ENCODE measurements at regions not wholly inside any gene's neighbourhood (a gene's known extent, or its start where the extent isn't known, plus 50 kb on each side); places are given as distances from the start of the nearest gene placed in this dataset.

DNA sequence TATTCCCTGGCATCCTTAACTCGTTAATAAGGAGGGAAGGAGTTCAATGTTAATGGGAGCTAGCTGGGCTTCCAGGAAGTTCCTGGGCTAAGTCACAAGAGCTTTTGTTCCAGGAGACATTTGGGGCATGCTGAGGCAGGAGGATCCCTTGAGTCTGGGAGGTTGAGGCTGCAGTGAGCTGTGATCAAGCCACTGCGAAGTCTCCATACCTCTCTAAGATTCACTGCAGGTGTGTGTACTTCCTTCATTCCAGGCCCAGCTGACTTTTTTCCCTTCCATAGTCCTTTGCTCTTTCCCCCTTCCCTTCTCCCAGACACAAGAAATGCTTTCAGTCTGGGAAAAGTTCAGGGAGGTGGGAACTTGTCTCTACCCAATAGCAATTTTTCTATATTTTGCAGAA is 489.8 kb downstream of the NPIPA7 start:
- no peak for DNase-seq (ENCODE audit: low read depth in 1 of 2, low spot score in 1 of 2)

DNA sequence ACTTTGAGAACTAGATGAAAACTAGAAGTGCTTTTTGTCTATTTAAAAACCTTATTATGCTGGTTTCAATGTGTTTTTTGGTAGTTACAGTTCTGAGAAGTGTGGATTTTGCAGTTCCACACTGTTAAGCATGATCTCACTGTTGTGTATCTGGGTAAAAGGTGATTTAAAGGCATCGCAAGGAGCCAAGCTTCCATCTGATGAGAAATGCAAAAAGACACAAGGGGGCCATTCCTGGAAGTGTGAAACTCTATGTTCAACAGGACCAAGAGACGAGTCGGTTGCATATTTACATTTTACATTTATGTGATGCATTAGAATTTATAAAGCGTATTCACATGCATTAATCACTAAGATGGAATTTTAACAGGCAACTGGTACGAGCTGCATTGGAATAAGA is 490.8 kb downstream of the NPIPA7 start:
- no peak for DNase-seq (ENCODE audit: low read depth in 1 of 2, low spot score in 1 of 2)

DNA sequence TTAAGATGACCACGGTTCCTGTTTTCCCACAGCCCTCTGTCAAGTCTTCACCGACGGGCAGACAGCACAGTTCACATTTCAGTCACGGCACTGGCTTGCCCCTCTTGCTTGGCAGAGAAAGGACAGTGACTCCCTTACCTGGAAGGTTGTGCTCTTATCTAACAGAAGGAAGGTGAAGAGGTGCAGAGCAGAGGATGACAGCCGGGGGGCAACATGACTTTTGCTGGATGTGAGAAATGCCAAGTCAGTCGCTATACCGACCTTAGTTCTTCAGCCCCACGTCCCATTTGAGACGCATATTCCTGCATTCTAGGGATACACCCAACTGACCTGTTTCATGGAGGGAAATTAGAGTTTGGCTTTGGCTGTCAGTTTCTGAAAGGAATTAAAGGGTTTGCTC is 492.3 kb downstream of the NPIPA7 start:
- DNase-seq (ENCODE audit: low read depth in 1 of 2, low spot score in 1 of 2), result no peak

DNA sequence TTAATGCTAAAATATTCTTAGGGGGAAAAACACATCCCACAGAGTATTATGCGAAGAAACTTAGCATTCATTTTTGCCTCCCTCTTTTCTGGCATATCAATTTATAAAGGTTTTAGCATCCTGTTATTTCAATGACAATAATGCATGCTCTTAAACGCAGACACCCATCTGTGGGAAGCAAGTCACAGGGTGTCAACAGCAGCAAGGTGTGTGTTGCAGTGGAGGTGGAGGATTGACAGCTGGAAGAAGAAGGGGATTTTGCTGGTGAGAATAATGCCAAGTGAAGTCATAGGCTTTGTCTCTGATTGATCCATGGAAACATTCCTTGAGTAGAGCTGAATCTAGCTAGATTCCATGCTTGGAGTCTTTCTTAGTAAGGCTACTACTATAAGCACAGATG is 498.1 kb downstream of the NPIPA7 start:
- no peak for DNase-seq (ENCODE audit: low read depth in 1 of 2, low spot score in 1 of 2)

DNA sequence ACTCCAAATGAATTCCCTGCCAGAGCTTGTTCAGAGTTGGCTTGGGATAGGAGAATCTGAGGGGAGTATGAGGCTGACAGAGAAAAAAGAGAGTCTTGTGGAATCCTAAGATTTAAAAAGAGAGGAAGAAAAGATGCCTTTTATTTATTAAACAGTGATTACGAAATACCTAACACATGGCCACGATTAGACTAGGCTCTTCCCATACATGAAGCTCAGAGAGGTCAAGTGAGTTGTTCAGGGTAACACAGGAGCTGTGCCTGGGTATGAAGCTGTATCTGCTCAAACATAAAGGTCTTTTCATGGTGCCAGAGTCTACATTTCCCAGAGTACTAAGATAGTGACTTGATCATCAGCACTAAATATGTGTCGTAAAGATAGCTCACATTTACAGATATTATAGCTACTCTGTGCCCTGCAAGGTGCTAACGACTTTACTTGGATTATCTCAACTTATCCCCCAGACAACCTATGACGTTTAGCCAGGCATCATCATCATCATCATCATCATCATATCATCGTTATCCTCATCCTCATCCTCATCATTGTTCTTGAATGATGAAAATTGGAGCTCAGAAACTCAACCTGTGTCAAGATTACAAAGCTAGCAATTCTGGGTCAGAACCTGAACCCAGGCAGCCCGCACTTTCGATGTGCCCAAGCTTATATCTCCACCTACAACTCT is 500.8 kb downstream of the NPIPA7 start:
- DNase-seq (ENCODE audit: low read depth in 1 of 2, low spot score in 1 of 2), result no peak

DNA sequence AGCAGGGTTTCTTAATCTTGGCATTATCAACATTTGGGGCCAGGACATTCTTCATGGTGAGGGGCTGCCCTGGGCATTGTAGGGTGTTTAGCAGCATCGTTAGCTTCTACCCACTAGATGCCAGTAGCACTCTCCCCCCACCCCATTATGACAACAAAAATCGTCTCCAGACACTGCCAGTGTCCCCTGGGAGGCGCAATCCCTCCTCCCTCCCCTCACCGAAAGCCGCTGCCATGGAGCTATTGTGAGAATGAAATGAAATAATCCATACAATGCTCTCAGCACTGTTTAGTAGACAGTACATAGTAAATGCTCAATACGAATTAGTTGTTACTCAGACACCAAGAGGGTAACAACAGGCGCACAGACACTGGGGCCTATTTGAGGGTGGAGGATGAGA is 502.9 kb downstream of the NPIPA7 start:
- DNase-seq (ENCODE audit: low read depth in 1 of 2, low spot score in 1 of 2), result no peak

DNA sequence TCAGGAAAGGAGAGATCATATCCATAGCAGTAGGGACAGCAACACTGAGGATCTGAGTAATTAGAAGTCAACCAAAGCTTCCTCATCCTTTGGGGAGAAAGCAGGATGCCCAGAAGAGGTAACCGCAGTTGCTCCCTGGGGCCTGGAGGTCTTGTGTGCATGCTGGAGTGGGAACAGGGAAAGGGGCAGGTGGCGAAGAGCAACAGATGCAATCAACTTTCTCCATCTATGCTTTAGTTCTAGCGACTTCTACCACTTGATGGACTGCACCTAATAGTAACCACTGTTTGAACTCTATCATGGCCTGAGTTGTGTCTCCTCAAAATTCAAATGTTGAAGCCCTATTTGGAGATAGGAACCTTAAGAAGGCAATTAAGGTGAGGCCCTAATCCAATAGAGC is 503.8 kb downstream of the NPIPA7 start:
- DNase-seq (ENCODE audit: low read depth in 1 of 2, low spot score in 1 of 2), result no peak

DNA sequence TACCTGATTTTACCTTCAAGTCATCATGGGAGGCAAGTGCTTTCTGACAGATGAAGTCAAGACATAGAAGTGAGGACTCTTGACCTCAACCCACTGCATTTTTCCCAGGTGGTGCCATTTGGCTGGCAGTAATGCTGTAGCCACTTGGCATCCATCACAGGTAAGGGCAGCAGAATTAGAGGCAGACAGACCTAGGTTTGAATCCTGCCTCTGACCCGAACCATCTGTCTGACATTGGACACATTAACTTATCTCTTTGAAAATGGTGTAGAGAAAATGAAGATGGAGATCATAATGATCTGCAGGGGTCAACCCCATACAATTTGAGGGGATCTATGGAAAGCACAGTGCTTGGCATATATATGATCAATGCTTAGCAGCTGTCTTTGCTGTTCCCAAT is 505.5 kb downstream of the NPIPA7 start:
- no peak for DNase-seq (ENCODE audit: low read depth in 1 of 2, low spot score in 1 of 2)

DNA sequence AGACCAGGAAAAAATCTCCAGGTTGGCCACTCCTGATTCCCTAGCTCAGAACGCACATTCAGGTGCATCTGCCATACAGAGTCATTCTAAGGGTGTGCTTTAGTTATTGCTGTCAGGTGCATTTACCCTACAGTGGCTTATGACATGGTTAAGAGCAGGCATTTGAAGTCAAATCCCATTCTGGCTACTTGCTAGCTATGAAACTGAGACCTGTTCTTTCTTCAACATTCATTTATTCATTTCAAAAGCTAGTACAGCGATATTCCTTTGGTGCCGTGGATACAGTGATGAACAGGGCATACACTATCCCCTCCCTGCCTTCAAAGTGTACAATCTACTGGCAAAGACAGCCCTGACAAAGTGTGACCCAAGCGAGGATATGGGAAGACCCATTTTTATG is 508.3 kb downstream of the NPIPA7 start:
- DNase-seq (ENCODE audit: low read depth in 1 of 2, low spot score in 1 of 2), result no peak

DNA sequence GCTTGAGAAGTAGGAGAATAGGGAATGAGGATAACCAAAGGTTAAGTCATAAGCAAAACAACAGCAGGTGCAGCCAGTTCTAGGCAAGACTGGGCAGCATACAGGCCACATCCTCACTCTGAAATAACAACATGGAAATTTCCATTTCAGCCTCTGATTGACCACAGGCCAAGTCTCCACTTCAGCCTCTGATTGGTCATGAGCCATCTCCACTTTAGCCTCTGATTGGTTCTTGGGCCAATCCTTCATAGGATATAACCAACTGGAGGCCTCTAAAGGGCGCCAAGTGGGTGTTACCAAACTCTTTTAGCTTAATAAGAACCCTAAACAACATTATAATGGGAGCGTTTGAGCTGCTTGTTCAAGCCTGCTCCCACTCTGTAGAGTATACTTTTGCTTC is 512.0 kb downstream of the NPIPA7 start:
- no peak for DNase-seq (ENCODE audit: low read depth in 1 of 2, low spot score in 1 of 2)

DNA sequence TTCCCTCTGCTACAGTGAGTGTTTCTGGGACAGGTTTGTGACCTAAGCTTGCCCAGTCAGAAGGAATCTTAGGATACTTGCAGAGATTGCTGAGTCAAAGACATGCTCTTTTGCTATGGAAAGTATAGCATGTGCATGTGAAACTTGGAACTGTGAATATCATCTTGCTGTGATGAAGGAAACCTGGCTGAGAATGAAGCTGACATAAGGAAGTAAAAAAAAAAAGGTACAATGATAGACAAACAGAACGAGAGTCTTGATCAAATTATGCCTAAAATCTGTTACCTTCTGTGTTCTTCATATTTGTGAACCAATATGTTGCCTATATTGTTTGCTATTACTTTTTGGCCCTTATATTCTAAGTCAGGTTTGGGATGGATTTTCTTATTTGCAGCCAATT is 525.7 kb downstream of the NPIPA7 start:
- DNase-seq (ENCODE audit: low read depth in 1 of 2, low spot score in 1 of 2), result no peak

DNA sequence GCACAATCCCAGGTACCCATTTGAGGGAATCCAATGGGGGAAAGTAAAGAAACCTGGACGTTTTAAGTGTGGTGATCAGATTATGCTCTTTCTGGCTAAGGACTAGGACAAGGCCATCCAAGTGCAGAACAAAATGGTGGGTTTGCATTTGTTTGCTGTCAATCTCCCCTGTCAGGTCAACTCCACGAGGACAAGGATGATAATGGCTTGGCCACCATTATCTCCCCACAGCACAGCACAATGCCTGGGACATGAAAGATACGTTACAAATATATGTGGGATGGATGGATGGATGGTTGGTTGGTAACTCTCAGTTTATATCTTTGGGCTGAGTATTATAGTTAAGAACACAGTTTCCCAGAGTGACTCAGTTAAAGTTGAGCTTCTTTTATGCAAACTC is 526.9 kb downstream of the NPIPA7 start:
- no peak for DNase-seq (ENCODE audit: low read depth in 1 of 2, low spot score in 1 of 2)

DNA sequence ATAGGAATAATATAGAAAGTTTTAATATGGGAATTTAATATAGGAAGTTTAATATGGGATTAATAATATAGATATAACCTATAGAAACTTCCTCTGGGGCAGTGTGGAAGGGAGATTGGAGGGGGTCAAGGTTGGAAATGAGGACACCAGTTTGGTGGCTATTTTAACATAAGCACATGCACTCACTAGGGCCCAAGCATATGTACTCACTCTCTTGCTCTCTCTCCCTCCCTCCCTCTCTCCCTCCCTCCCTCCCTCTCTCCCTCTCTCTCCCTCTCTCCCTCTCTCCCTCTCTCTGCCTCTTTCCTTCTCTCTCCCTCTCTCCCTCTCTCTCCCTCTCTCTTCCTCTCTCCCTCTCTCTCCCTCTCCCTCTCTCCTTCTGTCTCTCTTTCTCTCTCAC is 528.1 kb downstream of the NPIPA7 start:
- no peak for DNase-seq (ENCODE audit: low read depth in 1 of 2, low spot score in 1 of 2)

DNA sequence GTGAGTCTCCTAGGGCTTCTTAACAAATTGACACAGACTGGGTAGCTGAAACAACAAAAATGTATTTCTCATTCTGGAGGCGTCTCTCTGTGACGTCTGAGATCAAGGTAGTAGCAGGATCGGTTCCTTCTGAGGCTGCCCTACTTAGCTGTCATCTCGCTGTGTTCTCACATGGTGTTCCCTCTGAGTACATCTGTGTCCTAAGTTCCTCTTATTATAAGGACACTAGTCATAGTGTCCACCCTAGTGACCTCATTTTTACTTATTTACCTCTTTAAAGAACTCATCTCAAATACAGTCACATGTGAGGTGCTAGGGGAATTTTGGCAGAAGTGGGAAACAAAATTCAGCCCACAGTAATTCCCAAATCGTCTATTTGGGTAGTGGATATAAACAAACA is 529.1 kb downstream of the NPIPA7 start:
- no peak for DNase-seq (ENCODE audit: low read depth in 1 of 2, low spot score in 1 of 2)

DNA sequence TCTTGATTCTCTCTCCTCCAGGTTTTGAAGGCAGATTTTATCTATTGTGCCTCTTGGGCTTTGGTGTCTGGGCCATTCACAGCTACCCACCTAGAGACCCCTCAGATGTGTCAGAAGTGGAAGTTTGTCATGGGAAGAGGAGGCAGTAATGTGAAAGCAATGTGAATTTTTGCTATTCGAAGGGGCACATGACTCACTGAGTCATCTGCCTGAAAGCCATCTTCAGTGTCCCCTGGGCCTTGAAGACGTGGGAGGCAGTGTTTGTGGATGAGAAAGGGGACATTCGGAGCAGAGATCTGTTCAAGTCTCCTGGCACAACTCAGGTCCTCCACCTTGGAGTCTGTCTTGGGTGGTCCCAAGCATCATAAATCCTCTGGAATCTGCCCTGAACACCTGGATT is 530.2 kb downstream of the NPIPA7 start:
- DNase-seq (ENCODE audit: low read depth in 1 of 2, low spot score in 1 of 2), result no peak

DNA sequence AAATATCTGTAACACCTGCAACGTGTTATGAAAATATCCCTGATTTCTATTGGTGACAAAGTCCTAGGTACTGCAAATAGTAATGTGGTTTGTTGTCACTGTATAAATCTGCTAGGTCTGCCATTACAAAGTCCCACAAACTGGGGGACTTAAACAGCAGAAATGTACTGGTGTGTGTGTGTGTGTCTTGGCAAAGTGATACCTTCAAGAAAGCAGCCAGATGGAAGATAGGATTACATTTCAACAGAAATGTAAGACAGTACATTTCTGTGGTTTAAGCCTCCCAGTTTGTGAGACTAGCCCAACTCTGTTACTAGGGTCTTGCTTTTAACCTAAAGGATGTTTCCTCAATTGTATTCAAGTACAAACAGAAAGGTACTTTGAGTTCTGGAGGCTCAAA is 531.7 kb downstream of the NPIPA7 start:
- no peak for DNase-seq (ENCODE audit: low read depth in 1 of 2, low spot score in 1 of 2)

DNA sequence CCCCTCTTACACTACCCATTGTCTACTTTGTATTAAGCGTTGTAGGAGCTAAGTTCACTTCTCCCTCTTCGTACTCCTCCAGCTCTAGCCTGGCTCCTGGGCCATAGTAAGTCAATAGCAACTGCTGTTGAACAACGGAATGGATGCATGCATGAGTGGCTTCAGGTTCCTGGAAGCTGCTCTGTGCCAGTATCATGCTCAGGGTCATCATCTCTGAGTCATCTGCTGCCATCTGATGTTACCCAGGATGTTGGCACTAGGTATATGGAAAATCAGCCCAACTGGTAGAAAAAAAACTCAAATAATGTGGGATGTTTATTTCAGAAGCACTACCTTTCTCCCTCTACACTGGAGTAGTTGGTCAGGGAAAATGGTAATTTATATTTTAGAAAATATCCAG is 536.8 kb downstream of the NPIPA7 start:
- DNase-seq (ENCODE audit: low read depth in 1 of 2, low spot score in 1 of 2), result no peak

DNA sequence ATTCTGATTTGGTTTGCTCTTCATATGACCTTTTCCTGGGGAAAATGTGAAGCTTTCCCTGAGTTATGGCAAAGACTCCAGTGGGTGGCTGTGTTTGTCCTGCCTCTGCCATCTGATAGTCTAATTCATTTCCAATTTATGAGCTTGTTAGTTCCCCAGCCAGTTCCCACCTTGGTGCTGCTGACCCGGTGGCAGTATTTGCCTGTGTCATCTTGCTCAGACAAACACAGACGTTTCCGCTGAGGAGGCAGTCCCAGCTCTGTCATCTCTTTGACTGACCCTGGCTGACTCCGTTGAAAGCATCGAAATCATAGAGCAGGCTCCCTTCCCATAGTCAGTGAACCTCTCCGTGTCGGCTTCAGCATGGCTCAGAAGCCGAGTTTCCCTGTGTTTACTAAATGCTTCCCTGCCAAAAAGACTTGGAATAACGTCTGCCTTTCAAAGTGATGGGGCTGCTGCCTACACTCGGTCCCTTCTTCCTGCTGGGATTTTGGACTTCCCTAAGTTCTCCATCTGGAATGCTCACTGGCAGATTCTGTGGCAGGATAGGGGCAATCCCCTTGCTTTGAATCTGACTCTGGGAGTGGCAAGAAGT is 538.3 kb downstream of the NPIPA7 start:
- DNase-seq (ENCODE audit: low read depth in 1 of 2, low spot score in 1 of 2), result no peak

DNA sequence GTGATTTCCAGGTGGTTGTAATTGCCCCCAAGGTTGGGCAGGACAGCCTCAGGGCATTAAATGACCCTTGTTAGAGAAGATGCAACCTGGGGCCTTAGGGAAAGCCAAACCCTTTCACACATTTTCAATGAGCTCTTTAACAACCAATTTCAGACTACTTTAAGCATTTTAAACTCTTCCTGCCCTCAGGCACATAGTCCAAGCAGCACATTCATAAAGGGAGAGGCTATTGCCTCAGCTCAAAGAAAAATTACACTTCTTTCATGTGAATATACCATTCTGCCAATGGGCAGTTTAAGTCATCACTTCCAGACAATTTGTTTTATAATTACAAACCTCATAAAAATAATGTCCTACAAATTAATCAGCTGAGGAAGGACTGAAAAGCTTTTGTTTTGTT is 544.5 kb downstream of the NPIPA7 start:
- DNase-seq (ENCODE audit: low read depth in 1 of 2, low spot score in 1 of 2), result no peak

DNA sequence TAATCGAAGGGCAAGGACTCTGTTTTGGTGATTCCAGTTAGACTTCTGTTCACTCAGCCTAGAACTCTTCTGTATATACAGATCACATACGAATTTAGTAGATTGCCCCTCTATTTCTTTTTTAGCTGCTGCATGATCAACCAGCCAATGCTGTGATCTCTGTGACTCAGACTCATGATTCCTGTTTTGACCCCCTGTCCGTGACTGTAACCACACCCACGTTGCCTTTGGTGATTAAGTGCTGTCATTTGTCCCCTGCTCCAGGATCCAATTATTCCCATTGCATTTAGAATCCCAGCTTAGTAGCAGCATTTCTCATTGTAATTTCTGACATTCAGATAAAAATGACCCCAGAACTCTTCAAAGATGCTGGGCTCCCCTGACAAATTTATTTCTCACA is 545.7 kb downstream of the NPIPA7 start:
- no peak for DNase-seq (ENCODE audit: low read depth in 1 of 2, low spot score in 1 of 2)

DNA sequence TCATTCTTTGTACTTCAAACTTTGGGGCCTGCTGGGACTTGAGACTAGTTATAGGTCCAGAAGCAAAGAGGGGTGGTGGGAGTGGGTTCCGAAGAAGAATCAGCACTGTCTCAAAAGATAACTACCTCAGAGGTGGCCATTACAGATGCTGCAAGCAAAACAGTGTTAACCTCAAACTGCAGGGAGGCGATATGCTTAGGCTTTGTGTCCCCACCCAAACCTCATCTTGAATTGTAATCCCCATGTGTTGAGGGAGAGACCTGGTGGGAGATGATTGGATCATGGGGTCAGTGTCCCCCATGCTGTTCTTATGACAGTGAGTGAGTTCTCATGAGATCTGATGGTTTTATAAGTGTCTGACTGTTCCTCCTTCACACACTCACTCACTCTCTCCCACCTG is 545.3 kb downstream of the XYLT1 start:
- DNase-seq (ENCODE audit: low read depth in 1 of 2, low spot score in 1 of 2), result no peak

DNA sequence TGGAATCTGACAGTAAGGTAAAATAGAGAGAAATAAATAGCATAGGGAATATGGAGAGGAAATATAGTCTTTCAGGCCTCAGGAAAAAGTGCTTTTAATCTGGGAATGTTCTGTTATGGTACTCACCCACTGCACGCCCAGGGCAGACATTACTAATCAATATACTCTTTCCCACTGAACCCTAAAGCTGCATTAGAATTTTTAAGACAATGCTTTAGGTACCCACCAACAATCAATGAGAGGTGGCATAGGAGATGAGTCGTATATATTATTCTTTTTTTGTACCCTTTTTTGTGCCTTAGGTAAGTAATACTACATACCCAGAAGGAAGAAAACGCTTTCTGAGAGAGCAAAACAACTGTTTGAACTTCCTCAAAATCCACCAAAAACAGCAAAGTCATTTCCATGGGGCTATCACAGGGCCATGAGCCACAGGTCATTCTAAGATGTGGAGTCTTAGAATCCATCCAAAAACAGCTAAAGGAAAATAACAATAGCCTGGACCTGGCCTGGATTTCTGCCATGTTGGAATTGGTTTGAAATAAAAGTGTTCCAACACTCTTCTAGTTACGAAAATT is 542.1 kb downstream of the XYLT1 start:
- no peak for DNase-seq (ENCODE audit: low read depth in 1 of 2, low spot score in 1 of 2)

Measured in stimulated activated CD4-positive, alpha-beta T cell treated with anti-CD3 and anti-CD28 coated beads, Interleukin-15, amount 100 ng/mL, for 1 hour (primary cell).